GM12878 (cell line): ENCODE measurements at regions not wholly inside any gene's neighbourhood (a gene's known extent, or its start where the extent isn't known, plus 50 kb on each side); places are given as distances from the start of the nearest gene placed in this dataset.

Source experiments
- ATAC-seq: fragments of 200-7000 bp; cut with Tn5 transposase; 3 replicates; pipeline ENCODE4 v1.9.1; 2020; ENCODE audit warnings: mild to moderate bottlenecking, moderate library complexity
- BruUV-seq: library from RNA; stranded (reverse); fragments of 400-500 nt; replicated peaks from 2 replicates; lab custom pipeline; 2021; lab: Mats Ljungman, UMichigan
- CTCF ChIA-PET: fragments of 300-600 bp; sonication (Branson Sonifier 250); formaldehyde crosslinking; extraction: SDS; loops from one replicate; lab custom pipeline; 2021; ENCODE audit warnings: inconsistent platforms; lab: Yijun Ruan, JAX
- POLR2A ChIA-PET: fragments of 350-600 bp; formaldehyde crosslinking; extraction: SDS; loops from one replicate; lab custom pipeline; 2021; ENCODE audit warnings: inconsistent platforms; lab: Charles Lee
- RAD21 ChIA-PET: fragments of 300-600 bp; sonication (Branson Sonifier 250); formaldehyde crosslinking; loops from one replicate; lab custom pipeline; 2023; ENCODE audit warnings: antibody characterized with exemption; ENCODE audit not compliant: unreplicated experiment; lab: Charles Lee
- SMC1A ChIA-PET: fragments of 300-600 bp; sonication (Branson Sonifier 250); formaldehyde crosslinking; loops from one replicate; lab custom pipeline; 2023; ENCODE audit not compliant: unreplicated experiment, uncharacterized antibody; lab: Charles Lee
- DNase-seq: peaks from one replicate; pipeline ENCODE4 v3.0.0-alpha.2; 2011; ENCODE audit warnings: low read depth, low spot score
- FAIRE-seq: peaks from 3 replicates; lab custom pipeline; 2011; peaks lifted over from hg19 to GRCh38; lab: Jason Lieb, UNC
- H2AFZ ChIP-seq: 2 replicates; pipeline ENCODE4 v1.6.0; 2011; ENCODE audit warnings: low read depth, low read length, control low read depth; ENCODE audit not compliant: control insufficient read depth
- H3K27ac ChIP-seq: 2 replicates; pipeline ENCODE4 v1.5.1; 2011; ENCODE audit warnings: control low read depth; ENCODE audit not compliant: control insufficient read depth, insufficient read depth
- H3K27me3 ChIP-seq, 2 experiments: replicated peaks in 1 of 2; 2 replicates each; pipeline versions ENCODE4 v1.6.0 to v1.6.1; 2011; ENCODE audit warnings: low read length in 1 of 2; ENCODE audit not compliant: control insufficient read depth in 2 of 2, insufficient read depth in 2 of 2
- H3K36me3 ChIP-seq, 2 experiments: 2 replicates each; pipeline ENCODE4 v1.5.1; 2011; ENCODE audit warnings: low read length in 1 of 2; ENCODE audit not compliant: control insufficient read depth in 2 of 2, insufficient read depth in 2 of 2
- H3K4me1 ChIP-seq: 2 replicates; pipeline ENCODE4 v1.6.1; 2011; ENCODE audit warnings: mild to moderate bottlenecking, low read length, moderate library complexity, mixed read lengths; ENCODE audit not compliant: control insufficient read depth, insufficient read depth
- H3K4me2 ChIP-seq: 2 replicates; pipeline ENCODE4 v1.6.0; 2011; ENCODE audit warnings: control low read depth; ENCODE audit not compliant: control insufficient read depth, insufficient read depth
- H3K4me3 ChIP-seq: fragments of 200-600 bp; sonication (generic); 2 replicates; pipeline ENCODE4 v1.5.1; 2016
- H3K79me2 ChIP-seq: 2 replicates; pipeline ENCODE4 v1.6.0; 2011; ENCODE audit warnings: low read length; ENCODE audit not compliant: control insufficient read depth, insufficient read depth
- H3K9ac ChIP-seq: 2 replicates; pipeline ENCODE4 v1.8.0; 2011; ENCODE audit warnings: low read length, control low read depth, mixed read lengths; ENCODE audit not compliant: control insufficient read depth, insufficient read depth
- H3K9me3 ChIP-seq: replicated peaks from 3 replicates; pipeline ENCODE4 v1.5.1; 2011; ENCODE audit warnings: mild to moderate bottlenecking, low read length; ENCODE audit not compliant: control insufficient read depth, insufficient read depth
- H4K20me1 ChIP-seq: 2 replicates; pipeline ENCODE4 v1.6.0; 2011; ENCODE audit not compliant: control insufficient read depth, insufficient read depth
- BMI1 ChIP-seq: fragments of 450-650 bp; IDR thresholded peaks from 2 replicates; pipeline ENCODE4 v1.6.1; 2016; ENCODE audit warnings: mild to moderate bottlenecking, moderate library complexity, borderline replicate concordance
- BRCA1 ChIP-seq: IDR thresholded peaks from 2 replicates; pipeline ENCODE4 v1.6.1; 2011; ENCODE audit warnings: low read depth, low read length, improper control_type of control experiment
- CBX5 ChIP-seq: sonication (generic); IDR thresholded peaks from 2 replicates; pipeline ENCODE4 v1.6.1; 2016; ENCODE audit warnings: low read depth, moderate library complexity, mild to moderate bottlenecking, inconsistent platforms
- HDGF ChIP-seq: fragments of 450-650 bp; IDR thresholded peaks from 2 replicates; pipeline ENCODE4 v1.6.1; 2016; ENCODE audit warnings: antibody characterized with exemption
- KDM1A ChIP-seq: fragments of 200-600 bp; sonication (generic); IDR thresholded peaks from 2 replicates; pipeline ENCODE4 v1.6.1; 2016; ENCODE audit warnings: borderline replicate concordance
- MXI1 ChIP-seq: fragments of 150-350 bp; IDR thresholded peaks from 2 replicates; pipeline ENCODE4 v1.6.1; 2011; ENCODE audit warnings: low read depth, mild to moderate bottlenecking, inconsistent platforms, low read length, improper control_type of control experiment
- MYB ChIP-seq: fragments of 150-350 bp; IDR thresholded peaks from 2 replicates; pipeline ENCODE4 v1.6.1; 2014; ENCODE audit warnings: mild to moderate bottlenecking, low read depth, low read length, borderline replicate concordance
- NFYB ChIP-seq: IDR thresholded peaks from 2 replicates; pipeline ENCODE4 v1.6.1; 2011; ENCODE audit warnings: low read depth, mild to moderate bottlenecking, low read length, improper control_type of control experiment, moderate library complexity; ENCODE audit not compliant: insufficient read depth
- RAD51 ChIP-seq: fragments of 450-650 bp; IDR thresholded peaks from 2 replicates; pipeline ENCODE4 v1.6.1; 2016; ENCODE audit warnings: moderate library complexity, mild to moderate bottlenecking, inconsistent platforms
- SMARCA5 ChIP-seq: fragments of 450-650 bp; IDR thresholded peaks from 2 replicates; pipeline ENCODE4 v1.6.1; 2017; ENCODE audit warnings: mild to moderate bottlenecking
- ZNF24 ChIP-seq: fragments of 450-650 bp; IDR thresholded peaks from 2 replicates; pipeline ENCODE4 v1.6.1; 2017; ENCODE audit warnings: antibody characterized with exemption, mild to moderate bottlenecking
- ZNF622 ChIP-seq: fragments of 450-650 bp; IDR thresholded peaks from 2 replicates; pipeline ENCODE4 v1.6.1; 2017; ENCODE audit warnings: mild to moderate bottlenecking, inconsistent platforms
- in situ Hi-C: fragments of 300-500 bp; cut with MboI; formaldehyde crosslinking; loops from 9 replicates; pipeline ENCODE4 v1.14.3; 2018; ENCODE audit warnings: mixed read lengths
- intact Hi-C: fragments of 100-400 bp; cut with micrococcal nuclease; formaldehyde crosslinking; loops from one replicate; pipeline ENCODE4 v1.14.2; 2022; ENCODE audit not compliant: unreplicated experiment
- TF ChIP-seq, protein P1 (sequence below): IDR thresholded peaks from 2 replicates; pipeline ENCODE4 v1.6.1; 2012; ENCODE audit warnings: low read depth, low read length, improper control_type of control experiment
- TF ChIP-seq, protein P2 (sequence below): fragments of 450-650 bp; IDR thresholded peaks from 2 replicates; pipeline ENCODE4 v1.6.1; 2016; ENCODE audit warnings: mild to moderate bottlenecking
- TF ChIP-seq, protein P3 (sequence below): IDR thresholded peaks from 2 replicates; pipeline ENCODE4 v1.6.1; 2011; ENCODE audit warnings: borderline replicate concordance, low read depth, mild to moderate bottlenecking, moderate library complexity, mixed read lengths, low read length; ENCODE audit not compliant: insufficient read depth; ENCODE audit errors: extremely low read length
- TF ChIP-seq, protein P4 (sequence below): fragments of 450-650 bp; IDR thresholded peaks from 2 replicates; pipeline ENCODE4 v1.6.1; 2018; ENCODE audit warnings: mild to moderate bottlenecking, low read depth, moderate library complexity; ENCODE audit not compliant: partially characterized antibody
- TF ChIP-seq, protein P5 (sequence below): IDR thresholded peaks from 2 replicates; pipeline ENCODE4 v1.6.1; 2012; ENCODE audit warnings: low read depth, low read length, improper control_type of control experiment

DNA sequence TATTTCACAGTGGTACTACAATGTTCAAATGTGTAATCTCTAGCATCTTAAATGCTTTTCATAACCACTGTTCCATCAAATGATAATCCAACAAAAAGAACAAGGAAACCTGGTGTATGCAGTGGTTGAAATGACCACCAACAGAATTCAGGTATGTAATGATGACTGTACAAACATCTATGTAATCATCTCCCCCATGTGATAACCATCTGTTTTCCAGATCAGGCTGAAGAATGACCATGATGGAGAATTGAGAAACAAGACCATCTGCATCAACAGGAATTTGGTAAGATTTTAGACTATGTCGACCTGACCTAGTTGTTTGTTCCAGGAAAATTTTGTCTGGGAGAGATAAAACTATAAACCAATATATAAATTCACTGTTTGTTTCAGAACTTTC, 81.3 kb upstream of the ASCC3 start (continued):
- TF ChIP-seq, protein P1, sequence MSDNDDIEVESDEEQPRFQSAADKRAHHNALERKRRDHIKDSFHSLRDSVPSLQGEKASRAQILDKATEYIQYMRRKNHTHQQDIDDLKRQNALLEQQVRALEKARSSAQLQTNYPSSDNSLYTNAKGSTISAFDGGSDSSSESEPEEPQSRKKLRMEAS: no peak
- TF ChIP-seq, all 136 proteins: peak for 0

DNA sequence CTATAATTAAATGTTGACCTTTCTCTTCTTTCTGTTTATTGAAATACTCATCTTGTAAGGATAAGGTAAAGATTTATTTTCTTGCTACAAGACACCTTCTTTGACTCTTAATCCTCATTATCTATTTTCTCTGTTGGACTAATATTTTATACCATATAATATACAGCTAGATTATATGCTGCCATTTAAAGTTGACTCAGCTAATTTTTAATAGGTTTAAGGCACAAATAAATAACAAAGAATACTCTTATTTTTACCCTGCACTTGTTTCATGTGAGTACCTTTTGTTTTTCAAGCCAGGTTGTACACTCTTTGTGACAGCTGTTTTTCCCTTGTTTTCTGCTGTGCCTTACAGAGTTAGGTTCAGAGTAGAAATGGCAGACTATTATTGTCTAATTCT, 83.9 kb upstream of the ASCC3 start:
- no peak overlapping the region for H3K9ac ChIP-seq
- DNase-seq (no peak), ATAC-seq (no peak), FAIRE-seq (no peak)
- H4K20me1 ChIP-seq: no peaks in the 10 kb centered on the region
- RAD21 ChIA-PET: no interaction called here
- no peak overlapping the region for H3K4me3 ChIP-seq
- no peaks in the 10 kb centered on the region for H3K79me2 ChIP-seq
- CTCF ChIA-PET: interaction anchor here (0.5 to 1.7 kb wide), 2 partner anchors 16 to 1545 kb away, joined by 3 read pairs; no protein-coding TSS in a partner anchor
- intact Hi-C loops: no loop called here
- H3K36me3 ChIP-seq: no peaks in the 10 kb centered on the region
- H3K27ac ChIP-seq: no peak overlapping the region
- no TSS peak for BruUV-seq
- H3K27me3 ChIP-seq: no peaks in the 10 kb centered on the region
- in situ Hi-C loops: no loop called here
- SMC1A ChIA-PET: interaction anchor here (0.8 to 1.8 kb wide), 2 partner anchors 8 to 21 kb away, joined by 3 to 6 read pairs; no protein-coding TSS in a partner anchor
- POLR2A ChIA-PET: no interaction called here
- no peaks in the 10 kb centered on the region for H3K4me1 ChIP-seq
- no peaks in the 10 kb centered on the region for H3K9me3 ChIP-seq
- H3K4me2 ChIP-seq: no peak overlapping the region
- no peak overlapping the region for H2AFZ ChIP-seq
- TF ChIP-seq ZNF622 (no peak), BMI1 (no peak), KDM1A (no peak), NFYB (no peak), RAD51 (no peak), BRCA1 (no peak), MXI1 (no peak), ZNF24 (no peak), MYB (no peak), CBX5 (no peak), SMARCA5 (no peak), HDGF (no peak)
- TF ChIP-seq, protein P2, sequence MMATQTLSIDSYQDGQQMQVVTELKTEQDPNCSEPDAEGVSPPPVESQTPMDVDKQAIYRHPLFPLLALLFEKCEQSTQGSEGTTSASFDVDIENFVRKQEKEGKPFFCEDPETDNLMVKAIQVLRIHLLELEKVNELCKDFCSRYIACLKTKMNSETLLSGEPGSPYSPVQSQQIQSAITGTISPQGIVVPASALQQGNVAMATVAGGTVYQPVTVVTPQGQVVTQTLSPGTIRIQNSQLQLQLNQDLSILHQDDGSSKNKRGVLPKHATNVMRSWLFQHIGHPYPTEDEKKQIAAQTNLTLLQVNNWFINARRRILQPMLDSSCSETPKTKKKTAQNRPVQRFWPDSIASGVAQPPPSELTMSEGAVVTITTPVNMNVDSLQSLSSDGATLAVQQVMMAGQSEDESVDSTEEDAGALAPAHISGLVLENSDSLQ: no peak
- TF ChIP-seq, protein P3, sequence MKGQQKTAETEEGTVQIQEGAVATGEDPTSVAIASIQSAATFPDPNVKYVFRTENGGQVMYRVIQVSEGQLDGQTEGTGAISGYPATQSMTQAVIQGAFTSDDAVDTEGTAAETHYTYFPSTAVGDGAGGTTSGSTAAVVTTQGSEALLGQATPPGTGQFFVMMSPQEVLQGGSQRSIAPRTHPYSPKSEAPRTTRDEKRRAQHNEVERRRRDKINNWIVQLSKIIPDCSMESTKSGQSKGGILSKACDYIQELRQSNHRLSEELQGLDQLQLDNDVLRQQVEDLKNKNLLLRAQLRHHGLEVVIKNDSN: no peak
- TF ChIP-seq, protein P4, sequence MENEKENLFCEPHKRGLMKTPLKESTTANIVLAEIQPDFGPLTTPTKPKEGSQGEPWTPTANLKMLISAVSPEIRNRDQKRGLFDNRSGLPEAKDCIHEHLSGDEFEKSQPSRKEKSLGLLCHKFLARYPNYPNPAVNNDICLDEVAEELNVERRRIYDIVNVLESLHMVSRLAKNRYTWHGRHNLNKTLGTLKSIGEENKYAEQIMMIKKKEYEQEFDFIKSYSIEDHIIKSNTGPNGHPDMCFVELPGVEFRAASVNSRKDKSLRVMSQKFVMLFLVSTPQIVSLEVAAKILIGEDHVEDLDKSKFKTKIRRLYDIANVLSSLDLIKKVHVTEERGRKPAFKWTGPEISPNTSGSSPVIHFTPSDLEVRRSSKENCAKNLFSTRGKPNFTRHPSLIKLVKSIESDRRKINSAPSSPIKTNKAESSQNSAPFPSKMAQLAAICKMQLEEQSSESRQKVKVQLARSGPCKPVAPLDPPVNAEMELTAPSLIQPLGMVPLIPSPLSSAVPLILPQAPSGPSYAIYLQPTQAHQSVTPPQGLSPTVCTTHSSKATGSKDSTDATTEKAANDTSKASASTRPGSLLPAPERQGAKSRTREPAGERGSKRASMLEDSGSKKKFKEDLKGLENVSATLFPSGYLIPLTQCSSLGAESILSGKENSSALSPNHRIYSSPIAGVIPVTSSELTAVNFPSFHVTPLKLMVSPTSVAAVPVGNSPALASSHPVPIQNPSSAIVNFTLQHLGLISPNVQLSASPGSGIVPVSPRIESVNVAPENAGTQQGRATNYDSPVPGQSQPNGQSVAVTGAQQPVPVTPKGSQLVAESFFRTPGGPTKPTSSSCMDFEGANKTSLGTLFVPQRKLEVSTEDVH: no peak
- TF ChIP-seq, protein P5, sequence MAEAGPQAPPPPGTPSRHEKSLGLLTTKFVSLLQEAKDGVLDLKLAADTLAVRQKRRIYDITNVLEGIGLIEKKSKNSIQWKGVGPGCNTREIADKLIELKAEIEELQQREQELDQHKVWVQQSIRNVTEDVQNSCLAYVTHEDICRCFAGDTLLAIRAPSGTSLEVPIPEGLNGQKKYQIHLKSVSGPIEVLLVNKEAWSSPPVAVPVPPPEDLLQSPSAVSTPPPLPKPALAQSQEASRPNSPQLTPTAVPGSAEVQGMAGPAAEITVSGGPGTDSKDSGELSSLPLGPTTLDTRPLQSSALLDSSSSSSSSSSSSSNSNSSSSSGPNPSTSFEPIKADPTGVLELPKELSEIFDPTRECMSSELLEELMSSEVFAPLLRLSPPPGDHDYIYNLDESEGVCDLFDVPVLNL: no peak
